K562 (cell line): ENCODE measurements at regions not wholly inside any gene's neighbourhood (a gene's known extent, or its start where the extent isn't known, plus 50 kb on each side); places are given as distances from the start of the nearest gene placed in this dataset.
A peak's percentile ranks its signal among the peaks of the same experiment; 100 is the strongest.

Experiments used
- ATAC-seq: fragments of 200-7000 bp; cut with Tn5 transposase; 3 replicates; pipeline ENCODE4 v1.9.1; 2020; ENCODE audit warnings: moderate library complexity
- BruUV-seq: library from RNA; stranded (reverse); fragments of 400-500 nt; replicated peaks from 2 replicates; lab custom pipeline; 2021; lab: Mats Ljungman, UMichigan
- CTCF ChIA-PET: fragments of 300-600 bp; formaldehyde crosslinking; extraction: SDS; loops from one replicate; lab custom pipeline; 2021; ENCODE audit warnings: low intra/inter-chr PET ratio; lab: Yijun Ruan, JAX
- POLR2A ChIA-PET: fragments of 300-600, 350-650 bp; sonication (Branson Sonifier 250); formaldehyde crosslinking; extraction: SDS; loops from one replicate; lab custom pipeline; 2021; ENCODE audit warnings: antibody characterized with exemption, inconsistent platforms; lab: Yijun Ruan, JAX
- DNase-seq, 4 experiments: peaks; one replicate each; pipeline versions ENCODE4 v3.0.0 to v3.0.0-alpha.2; 2011 to 2018; ENCODE audit warnings: low spot score in 3 of 4, mixed read lengths in 3 of 4; ENCODE audit errors: extremely low read depth in 1 of 4
- FAIRE-seq: peaks from 2 replicates; lab custom pipeline; 2011; peaks lifted over from hg19 to GRCh38; lab: Jason Lieb, UNC
- H2AFZ ChIP-seq: 2 replicates; pipeline ENCODE4 v1.6.0; 2011; ENCODE audit warnings: low read depth, low read length, control low read depth, inconsistent platforms
- H3K27ac ChIP-seq: fragments of 200-600 bp; 3 replicates; pipeline ENCODE4 v1.8.0; 2011; ENCODE audit warnings: low read depth, mild to moderate bottlenecking, control low read depth, inconsistent platforms, low read length, moderate library complexity, mixed read lengths; ENCODE audit errors: extremely low read depth
- H3K27me3 ChIP-seq, 2 experiments: fragments of 300-600 bp in 1 of 2; 2 replicates in 1 of 2; 3 replicates in 1 of 2; pipeline versions ENCODE4 v1.6.0 to v1.8.0; 2011; ENCODE audit warnings: inconsistent platforms in 2 of 2, low read length in 2 of 2, mild to moderate bottlenecking in 1 of 2, mixed read lengths in 1 of 2, moderate library complexity in 1 of 2; ENCODE audit not compliant: control insufficient read depth in 2 of 2, insufficient read depth in 2 of 2
- H3K36me3 ChIP-seq: fragments of 300-600 bp; 3 replicates; pipeline ENCODE4 v1.8.0; 2011; ENCODE audit warnings: mild to moderate bottlenecking, low read length, inconsistent platforms; ENCODE audit not compliant: control insufficient read depth, insufficient read depth
- H3K4me1 ChIP-seq, 2 experiments: fragments of 200-600 bp in 1 of 2; replicated peaks in 1 of 2; 2 replicates in 1 of 2; 3 replicates in 1 of 2; pipeline versions ENCODE4 v1.5.1 to v1.8.0; 2011; ENCODE audit warnings: inconsistent platforms in 2 of 2, low read length in 2 of 2, mild to moderate bottlenecking in 1 of 2, mixed read lengths in 1 of 2, moderate library complexity in 1 of 2; ENCODE audit not compliant: control insufficient read depth in 2 of 2, insufficient read depth in 2 of 2
- H3K4me2 ChIP-seq: 2 replicates; pipeline ENCODE4 v1.6.1; 2011; ENCODE audit warnings: low read length, control low read depth, inconsistent platforms, mixed read lengths; ENCODE audit not compliant: insufficient read depth
- H3K4me3 ChIP-seq: fragments of 200-600 bp; sonication (generic), shearing (Covaris generic); 2 replicates; pipeline ENCODE4 v1.5.1; 2016; ENCODE audit warnings: control low read depth, inconsistent platforms
- H3K79me2 ChIP-seq: fragments of 200-600 bp; 3 replicates; pipeline ENCODE4 v1.8.0; 2011; ENCODE audit warnings: low read length, inconsistent platforms; ENCODE audit not compliant: control insufficient read depth, insufficient read depth
- H3K9ac ChIP-seq, 2 experiments: 2 replicates each; pipeline versions ENCODE4 v1.6.0 to v1.6.1; 2011; ENCODE audit warnings: low read depth in 2 of 2, low read length in 2 of 2, control low read depth in 1 of 2, inconsistent platforms in 1 of 2, mild to moderate bottlenecking in 1 of 2, mixed read lengths in 1 of 2; ENCODE audit not compliant: insufficient read depth in 1 of 2
- H3K9me1 ChIP-seq: one replicate; pipeline ENCODE4 v1.6.0; 2011; ENCODE audit warnings: inconsistent platforms, mild to moderate bottlenecking, low read length, moderate library complexity; ENCODE audit not compliant: control insufficient read depth, insufficient read depth
- H3K9me3 ChIP-seq: replicated peaks from 2 replicates; pipeline ENCODE4 v1.5.1; 2011; ENCODE audit warnings: low read depth, low read length, inconsistent platforms; ENCODE audit not compliant: control insufficient read depth, insufficient read depth
- H4K20me1 ChIP-seq: replicated peaks from 2 replicates; pipeline ENCODE4 v1.6.1; 2011; ENCODE audit warnings: low read length, inconsistent platforms, mixed read lengths; ENCODE audit not compliant: control insufficient read depth, insufficient read depth
- CBX2 ChIP-seq: fragments of 200-600 bp; sonication (generic); IDR thresholded peaks from one replicate; pipeline ENCODE4 v1.6.1; 2012; ENCODE audit warnings: mild to moderate bottlenecking, low read length, inconsistent platforms; ENCODE audit not compliant: insufficient read depth, poor library complexity, severe bottlenecking
- JUND ChIP-seq, 2 experiments: IDR thresholded peaks; 2 replicates in 1 of 2; 3 replicates in 1 of 2; pipeline ENCODE4 v1.6.1; 2011; ENCODE audit warnings: borderline replicate concordance in 2 of 2, low read depth in 2 of 2, low read length in 2 of 2, improper control_type of control experiment in 1 of 2, missing biosample characterization in 1 of 2, missing genetic modification characterization in 1 of 2, missing genetic modification reagents in 1 of 2
- PYGO2 ChIP-seq: fragments of 450-650 bp; IDR thresholded peaks from 2 replicates; pipeline ENCODE4 v1.6.1; 2016; ENCODE audit warnings: mild to moderate bottlenecking, missing genetic modification characterization, moderate library complexity, missing compliant biosample characterization
- SNIP1 ChIP-seq: fragments of 450-650 bp; IDR thresholded peaks from 2 replicates; pipeline ENCODE4 v1.7.1; 2017; ENCODE audit warnings: low read depth, mild to moderate bottlenecking
- SREBF2 ChIP-seq: sonication (generic); formaldehyde crosslinking; IDR thresholded peaks from 2 replicates; pipeline ENCODE4 v1.4.0; 2020; ENCODE audit warnings: mild to moderate bottlenecking, missing genetic modification reagents
- WGBS: fragments of 100-300 bp; shearing (Covaris generic); methylation state at CpG from one replicate; pipeline ENCODE4 v1.1.6; 2016; ENCODE audit warnings: low coverage, mixed read lengths; ENCODE audit not compliant: insufficient coverage; ENCODE audit errors: missing lambda C conversion rate; 5-methylcytosine and 5-hydroxymethylcytosine counted together
- in situ Hi-C: fragments of 300-500 bp; cut with MboI; formaldehyde crosslinking; loops from 4 replicates; pipeline ENCODE4 v1.15.0; 2018; ENCODE audit warnings: inconsistent platforms, mixed read lengths
- intact Hi-C: fragments of 100-400 bp; cut with micrococcal nuclease; formaldehyde crosslinking; loops from 2 replicates; pipeline ENCODE4 v1.14.2; 2022

- Histone ChIP-seq H3K9me3 (no peaks in the 10 kb centered on the region), H2AFZ (no peak overlapping the region), H3K79me2 (no peaks in the 10 kb centered on the region), H3K27ac (no peak overlapping the region), H3K9ac (no peak overlapping the region), H3K27me3 (no peaks in the 10 kb centered on the region), H3K36me3 (no peaks in the 10 kb centered on the region), H3K9me1 (no peaks in the 10 kb centered on the region), H3K4me1 (no peaks in the 10 kb centered on the region), H4K20me1 (no peaks in the 10 kb centered on the region), H3K4me2 (no peak overlapping the region), H3K4me3 (no peak overlapping the region)
- TF ChIP-seq CBX2 (no peak), SNIP1 (no peak), SREBF2 (no peak)
- FAIRE-seq (no peak), ATAC-seq (no peak), DNase-seq (no peak)
- in situ Hi-C loops = no loop called here
- intact Hi-C loops = no loop called here
- ChIA-PET POLR2A (no interaction called here), CTCF (no interaction called here)
- no TSS peak for BruUV-seq
- 0% methylated on average over 2 of the region's 2 CpGs for WGBS
Observed at GRCh38 chr3:106425916-106426315, 557.1 kb upstream of the CBLB start.

DNA sequence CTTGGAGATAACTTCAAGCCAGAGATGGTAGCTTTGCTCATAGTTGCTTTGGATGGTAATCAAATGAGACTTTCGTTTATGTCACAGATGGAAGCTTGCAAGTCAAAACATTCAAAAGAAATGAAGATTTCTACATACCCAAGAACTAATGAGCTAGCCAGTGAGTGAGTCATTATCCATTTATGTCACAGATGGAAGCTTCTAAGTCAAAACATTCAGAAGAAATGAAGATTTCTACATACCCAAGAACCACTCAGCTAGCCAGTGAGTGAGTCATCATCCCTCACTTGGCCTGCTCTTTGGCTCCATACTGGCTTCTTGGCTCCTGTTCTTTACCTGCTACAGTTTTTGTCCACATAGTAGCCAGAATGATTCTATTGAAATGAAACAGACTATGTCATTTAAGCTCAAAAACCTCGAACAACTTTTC is 559.8 kb upstream of the CBLB start:
- no peaks in the 10 kb centered on the region for H3K79me2 ChIP-seq
- ChIA-PET CTCF (no interaction called here), POLR2A (no interaction called here)
- H3K9me1 ChIP-seq = no peaks in the 10 kb centered on the region
- ATAC-seq = no peak
- TF ChIP-seq JUND (IDR thresholded peaks at IDR 0.05; ENCODE audit: borderline replicate concordance, low read depth, low read length) = no peak
- 0 out of 3 replicates have a peak, but pooled peaks have one; percentile 10 for TF ChIP-seq JUND (tag; IDR thresholded peaks at IDR 0.05; ENCODE audit: borderline replicate concordance, low read depth, low read length)
- TF ChIP-seq PYGO2 = no peak
- no peaks in the 10 kb centered on the region for H3K9me3 ChIP-seq
- no peak for FAIRE-seq
- no TSS peak for BruUV-seq
- no peak overlapping the region for H3K27ac ChIP-seq
- no peak overlapping the region for H3K9ac ChIP-seq
- peak in 1 of 4 experiments; percentile 0 for DNase-seq
- in situ Hi-C loops (no loop called here), intact Hi-C loops (no loop called here)
- no peaks in the 10 kb centered on the region for H4K20me1 ChIP-seq
- no peak overlapping the region for H3K4me2 ChIP-seq
- no peaks in the 10 kb centered on the region for H3K36me3 ChIP-seq
- H3K4me1 ChIP-seq = no peaks in the 10 kb centered on the region
- H3K27me3 ChIP-seq = no peaks in the 10 kb centered on the region
- no peak overlapping the region for H2AFZ ChIP-seq
- no peak overlapping the region for H3K4me3 ChIP-seq
- 0% methylated on average over 2 of the region's 2 CpGs for WGBS
